Aorta (tissue), 5 donors: ENCODE measurements at regions not wholly inside any gene's neighbourhood (a gene's known extent, or its start where the extent isn't known, plus 50 kb on each side); places are given as distances from the start of the nearest gene placed in this dataset.

Source experiments
- ATAC-seq: fragments of 200-7000 bp; cut with Tn5 transposase; one replicate; pipeline ENCODE4 v1.9.1; 2022; ENCODE audit warnings: moderate library complexity; ENCODE audit not compliant: low FRiP score
- DNase-seq, 2 donors: peaks; one replicate each; pipeline ENCODE4 v3.0.0-alpha.2; 2020
- H3K27ac ChIP-seq, 2 donors: one replicate each; pipeline ENCODE4 v1.5.1; 2013; ENCODE audit warnings: low read length in 2 of 2, mild to moderate bottlenecking in 2 of 2, moderate library complexity in 2 of 2, control low read depth in 1 of 2, inconsistent platforms in 1 of 2, low read depth in 1 of 2
- H3K27me3 ChIP-seq, 2 donors: one replicate each; pipeline ENCODE4 v1.6.1; 2013; ENCODE audit warnings: control low read depth in 1 of 2, low read length in 1 of 2, mild to moderate bottlenecking in 1 of 2, moderate library complexity in 1 of 2; ENCODE audit not compliant: insufficient read depth in 2 of 2, control insufficient read depth in 1 of 2
- H3K36me3 ChIP-seq, 2 donors: one replicate each; pipeline ENCODE4 v1.6.1; 2013; ENCODE audit warnings: control low read depth in 1 of 2, low read length in 1 of 2, mild to moderate bottlenecking in 1 of 2; ENCODE audit not compliant: insufficient read depth in 2 of 2, control insufficient read depth in 1 of 2
- H3K4me1 ChIP-seq, 2 donors: one replicate each; pipeline ENCODE4 v1.6.1; 2013; ENCODE audit warnings: low read length in 2 of 2, control low read depth in 1 of 2, mild to moderate bottlenecking in 1 of 2, moderate library complexity in 1 of 2; ENCODE audit not compliant: insufficient read depth in 2 of 2, control insufficient read depth in 1 of 2
- H3K4me3 ChIP-seq, 2 donors: one replicate each; pipeline ENCODE4 v1.5.1; 2013; ENCODE audit warnings: low read length in 2 of 2, control low read depth in 1 of 2, mild to moderate bottlenecking in 1 of 2
- H3K9me3 ChIP-seq: one replicate; pipeline ENCODE4 v1.6.1; 2013; ENCODE audit warnings: mild to moderate bottlenecking, low read length; ENCODE audit not compliant: control insufficient read depth
- WGBS, 2 donors: extraction: QIAGEN DNeasy Blood & Tissue Kit; methylation state at CpG; one replicate each; pipeline ENCODE4 v1.1.7; 2013; 5-methylcytosine and 5-hydroxymethylcytosine counted together
- intact Hi-C, 2 donors: fragments of 100-400 bp; cut with DNase I; formaldehyde crosslinking; loops; one replicate each; pipeline versions ENCODE4 v1.14.2 to v1.15.0; 2022
- donor health status: healthy with polysubstance abuse.
- donor health status: Bipolar disorder and iron deficiency.
- donor health status: DM: no; HTN: no; CAD: no.
- donor health status: DM: no; HTN: no; CAD: no.
- donor health status: DM: yes; HTN: yes; CAD: no.

DNA sequence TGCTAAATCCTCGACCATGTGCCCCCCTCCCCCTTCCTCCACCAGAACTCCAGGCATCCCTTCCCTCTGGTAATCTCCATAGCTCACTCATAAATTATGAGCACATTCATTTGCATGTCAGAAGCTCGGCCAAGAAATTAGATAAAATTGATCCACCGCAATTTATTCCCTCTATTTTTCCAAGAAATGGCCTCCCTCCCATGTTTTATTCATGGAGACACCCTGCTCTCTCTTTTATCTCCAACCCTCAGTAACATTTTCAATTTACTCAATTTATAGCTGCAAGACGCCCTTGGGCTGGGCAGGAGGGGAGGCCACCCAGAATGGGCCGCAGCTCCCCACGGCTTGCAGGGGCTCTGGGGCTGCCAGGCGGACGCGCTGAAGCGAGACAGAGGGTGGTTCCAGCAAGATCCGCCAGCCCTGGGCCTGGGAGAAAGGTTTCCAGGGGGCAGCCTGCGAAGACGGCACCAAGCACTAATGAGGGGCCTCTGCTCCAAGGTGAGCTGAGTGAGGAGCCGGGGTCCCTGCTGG is 54.7 kb upstream of the ZNF423 start:
- DNase-seq (peak in 1 of 2 donors; percentile 64), ATAC-seq (no peak)
- Histone ChIP-seq H3K27ac (no peak overlapping the region), H3K9me3 (peaks cover 2% of the 10 kb centered on the region), H3K4me1 (no peaks in the 10 kb centered on the region), H3K4me3 (no peak overlapping the region), H3K27me3 (no peaks in the 10 kb centered on the region), H3K36me3 (no peaks in the 10 kb centered on the region)
- 82 to 89% methylated on average over 12 to 14 of the region's 14 CpGs for WGBS, 2 donors
- intact Hi-C loops, result no loop called here

DNA sequence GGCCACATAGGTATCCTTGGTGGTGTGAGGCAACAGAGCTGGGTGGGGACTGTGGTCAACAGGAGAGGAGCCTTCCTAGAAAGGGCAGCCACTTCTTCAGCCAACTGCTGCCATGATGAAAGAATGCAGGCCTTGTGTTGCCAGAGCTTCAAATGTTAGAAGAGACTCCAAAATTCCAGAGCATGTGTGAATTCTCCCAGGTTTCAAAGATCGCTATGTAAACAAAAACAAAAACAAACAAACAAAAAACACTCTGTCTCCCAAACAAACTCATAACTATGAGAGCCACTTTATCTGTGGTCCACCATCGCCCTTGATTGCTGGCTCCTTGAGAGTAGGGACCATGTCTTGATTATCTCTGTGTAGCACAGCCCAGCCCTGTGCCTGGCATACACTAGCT is 55.5 kb upstream of the ZNF423 start:
- no peak overlapping the region for H3K27ac ChIP-seq

DNA sequence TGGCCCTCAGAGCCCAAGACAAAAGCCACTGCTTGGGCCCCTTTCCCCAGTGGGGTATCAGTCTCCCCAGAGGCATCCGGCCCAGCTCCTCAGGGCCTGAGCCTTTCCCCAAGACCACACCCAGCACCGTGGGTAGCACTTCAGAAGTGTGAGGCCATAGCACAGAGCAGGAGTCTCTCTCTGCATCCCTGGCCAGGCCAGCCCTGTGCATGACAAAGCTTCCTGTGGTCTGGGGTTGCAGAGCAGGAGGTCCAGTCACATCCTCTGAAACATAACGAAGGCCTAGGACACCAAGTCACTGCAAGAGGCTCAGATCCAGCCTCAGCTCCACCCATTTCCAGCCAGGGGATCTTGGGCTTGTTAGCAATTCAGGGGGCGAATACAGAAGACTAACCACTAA is 56.8 kb upstream of the ZNF423 start:
- intact Hi-C loops, result no loop called here
- Histone ChIP-seq H3K36me3 (no peaks in the 10 kb centered on the region), H3K27ac (no peak overlapping the region), H3K4me1 (no peaks in the 10 kb centered on the region), H3K9me3 (peaks cover 2% of the 10 kb centered on the region), H3K4me3 (no peak overlapping the region), H3K27me3 (no peaks in the 10 kb centered on the region)
- ATAC-seq (no peak), DNase-seq (no peak)
- WGBS, 2 donors, result 89 to 90% methylated on average over 4 of the region's 4 CpGs

More for the DNA sequence above, 55.5 kb upstream of the ZNF423 start:
- no peaks in the 10 kb centered on the region for H3K27me3 ChIP-seq
- H3K36me3 ChIP-seq, result no peaks in the 10 kb centered on the region
- H3K4me1 ChIP-seq, result no peaks in the 10 kb centered on the region
- no peak for DNase-seq
- intact Hi-C loops, result no loop called here
- 92 to 95% methylated on average over 2 of the region's 2 CpGs for WGBS, 2 donors
- no peak for ATAC-seq
- no peak overlapping the region for H3K4me3 ChIP-seq
- peaks cover 2% of the 10 kb centered on the region for H3K9me3 ChIP-seq

DNA sequence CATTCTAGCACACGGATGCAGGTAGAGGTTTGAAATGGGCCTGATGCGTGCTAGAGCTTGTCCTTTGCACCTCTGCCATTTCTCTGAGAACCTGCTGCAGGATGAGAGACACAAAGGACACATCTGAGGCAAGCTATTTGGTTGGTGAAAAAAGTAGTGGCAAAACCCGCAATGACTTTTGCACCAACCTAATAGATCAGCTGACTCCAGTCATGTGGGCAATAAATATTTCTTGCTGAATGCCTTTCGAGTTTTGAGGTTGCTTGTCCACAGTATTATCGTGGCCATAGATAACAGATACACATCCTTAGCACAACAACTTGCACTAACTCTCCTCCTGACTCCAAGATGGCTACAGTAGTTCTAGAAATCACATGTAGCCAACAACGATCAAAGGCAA is 57.8 kb upstream of the ZNF423 start:
- DNase-seq (no peak), ATAC-seq (no peak)
- no peaks in the 10 kb centered on the region for H3K4me1 ChIP-seq
- 87% methylated on average over 6 of the region's 6 CpGs for WGBS, 2 donors
- peaks cover 2% of the 10 kb centered on the region for H3K9me3 ChIP-seq
- H3K27me3 ChIP-seq, result no peaks in the 10 kb centered on the region
- no peaks in the 10 kb centered on the region for H3K36me3 ChIP-seq
- intact Hi-C loops, result no loop called here
- no peak overlapping the region for H3K4me3 ChIP-seq
- H3K27ac ChIP-seq, result no peak overlapping the region

DNA sequence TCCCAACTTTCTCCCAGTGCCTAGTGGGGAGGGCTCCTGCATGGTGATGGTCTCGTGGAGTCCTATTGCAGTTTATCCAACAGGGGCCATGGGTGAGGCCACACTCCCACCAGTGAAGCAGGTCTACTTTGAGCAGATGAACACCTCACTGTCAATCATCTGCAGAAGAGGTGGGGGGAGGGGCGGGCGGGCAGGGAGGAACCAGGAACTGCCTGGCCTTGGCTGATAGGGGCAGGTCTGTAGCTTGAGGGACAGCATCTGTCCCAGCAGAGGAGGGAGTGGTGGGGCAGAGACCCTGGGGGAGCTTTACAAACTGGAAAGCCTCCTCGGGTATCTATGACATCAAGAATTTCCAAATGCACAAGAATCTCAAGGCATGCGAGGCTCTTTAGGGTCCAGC is 58.7 kb upstream of the ZNF423 start:
- peaks cover 2% of the 10 kb centered on the region for H3K9me3 ChIP-seq
- H3K4me3 ChIP-seq, result no peak overlapping the region
- H3K36me3 ChIP-seq, result no peaks in the 10 kb centered on the region
- intact Hi-C loops, result no loop called here
- no peaks in the 10 kb centered on the region for H3K4me1 ChIP-seq
- H3K27ac ChIP-seq, result no peak overlapping the region
- DNase-seq, result no peak
- H3K27me3 ChIP-seq, result no peaks in the 10 kb centered on the region
- 78 to 83% methylated on average over 5 of the region's 5 CpGs for WGBS, 2 donors
- ATAC-seq, result no peak

DNA sequence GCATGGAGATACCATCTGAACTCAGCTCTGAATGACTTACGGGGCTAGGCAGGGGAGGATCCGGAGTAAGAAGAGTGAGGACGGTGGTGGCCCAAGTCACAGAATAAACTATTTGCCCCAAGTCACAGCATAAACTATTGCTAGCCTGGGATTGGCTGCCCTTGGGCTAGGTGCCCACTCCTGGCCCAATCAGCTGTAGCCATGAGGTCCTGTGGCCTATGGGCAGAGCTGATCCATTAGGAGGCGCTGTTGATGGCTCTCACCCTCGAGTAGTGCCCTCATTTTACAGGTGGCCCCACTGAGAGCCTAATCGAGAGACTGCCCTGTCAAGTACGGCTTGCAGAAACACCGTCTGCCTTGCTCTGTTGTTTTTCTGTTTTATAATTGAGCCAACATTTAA is 62.3 kb upstream of the ZNF423 start:
- DNase-seq, result no peak
- 89 to 93% methylated on average over 8 of the region's 8 CpGs for WGBS, 2 donors
- H3K4me3 ChIP-seq, result no peak overlapping the region
- ATAC-seq, result no peak
- H3K4me1 ChIP-seq, result no peaks in the 10 kb centered on the region
- no peaks in the 10 kb centered on the region for H3K36me3 ChIP-seq
- no peaks in the 10 kb centered on the region for H3K27me3 ChIP-seq
- intact Hi-C loops, result no loop called here
- H3K27ac ChIP-seq, result no peak overlapping the region
- H3K9me3 ChIP-seq, result no peaks in the 10 kb centered on the region

DNA sequence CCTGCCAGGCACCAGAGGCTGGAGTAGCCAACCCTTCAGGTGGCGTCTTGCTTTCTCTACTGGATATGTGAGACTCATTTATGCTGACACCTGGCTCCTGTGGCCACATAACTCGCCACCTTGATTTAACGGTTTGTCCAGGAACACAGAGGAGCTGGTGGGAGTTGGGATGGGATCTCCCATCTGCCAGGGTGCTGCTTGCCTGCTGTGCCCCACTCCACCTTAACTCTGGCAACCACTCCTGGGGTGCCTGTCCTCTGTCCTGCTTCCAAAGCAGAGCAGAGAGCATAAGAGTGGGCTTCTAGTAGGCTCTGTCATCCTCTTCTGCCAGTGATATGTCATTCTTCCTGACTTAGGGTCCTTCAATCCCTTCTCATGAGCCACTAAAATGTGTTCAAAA is 63.4 kb upstream of the ZNF423 start:
- ATAC-seq, result no peak
- Histone ChIP-seq H3K9me3 (no peaks in the 10 kb centered on the region), H3K36me3 (no peaks in the 10 kb centered on the region), H3K4me3 (no peak overlapping the region), H3K4me1 (no peaks in the 10 kb centered on the region), H3K27ac (no peak overlapping the region), H3K27me3 (no peaks in the 10 kb centered on the region)
- WGBS, 2 donors, result 91 to 98% methylated on average over 3 of the region's 3 CpGs
- DNase-seq, result peak in 1 of 2 donors; percentile 37
- intact Hi-C loops, result no loop called here

DNA sequence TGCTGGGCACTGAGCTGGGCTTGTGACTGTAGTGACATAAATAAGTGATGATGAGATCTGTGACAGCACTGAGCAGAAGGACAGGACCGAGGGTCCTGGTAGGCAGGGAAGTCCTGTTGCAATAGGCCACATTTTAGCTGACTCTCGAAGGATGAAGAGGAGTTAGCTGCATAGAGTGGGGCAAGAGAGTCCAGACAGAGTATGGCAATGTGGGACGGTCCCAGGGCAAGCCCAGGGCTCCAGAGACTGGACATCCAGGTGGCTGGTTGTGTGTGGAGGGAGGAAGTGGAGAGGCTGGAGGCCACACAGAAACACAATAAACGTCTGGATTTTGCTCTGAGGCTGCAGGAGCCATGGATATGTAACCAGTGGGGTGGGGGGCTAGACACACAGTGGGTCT is 64.5 kb upstream of the ZNF423 start:
- Histone ChIP-seq H3K36me3 (no peaks in the 10 kb centered on the region), H3K27ac (no peak overlapping the region), H3K4me1 (no peaks in the 10 kb centered on the region), H3K4me3 (no peak overlapping the region), H3K27me3 (no peaks in the 10 kb centered on the region), H3K9me3 (no peaks in the 10 kb centered on the region)
- peak in 1 of 2 donors; percentile 34 for DNase-seq
- intact Hi-C loops, result no loop called here
- WGBS, 2 donors, result 85 to 90% methylated on average over 4 of the region's 4 CpGs
- ATAC-seq, result no peak

DNA sequence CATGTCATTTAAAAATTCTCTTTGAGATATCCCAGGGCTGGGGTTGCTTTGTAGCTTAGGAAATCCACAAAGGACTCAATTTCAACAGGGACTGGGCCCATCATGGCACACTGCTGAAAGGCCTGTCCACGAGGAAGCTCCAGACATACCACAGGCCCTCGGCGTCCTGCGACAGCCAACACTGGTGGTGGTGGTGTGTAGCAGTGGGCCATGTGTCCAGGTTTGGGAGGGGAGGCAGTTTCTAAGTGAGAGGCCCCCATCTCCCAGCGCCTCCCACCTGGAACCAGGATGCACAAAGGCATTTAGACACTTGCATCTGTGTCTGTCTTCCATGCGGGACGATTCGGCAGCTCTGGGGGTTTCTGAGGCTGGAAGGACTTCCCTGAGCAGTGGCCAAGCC is 65.2 kb upstream of the ZNF423 start:
- no peaks in the 10 kb centered on the region for H3K4me1 ChIP-seq
- WGBS, 2 donors, result 89 to 93% methylated on average over 8 of the region's 8 CpGs
- no peaks in the 10 kb centered on the region for H3K36me3 ChIP-seq
- H3K27me3 ChIP-seq, result no peaks in the 10 kb centered on the region
- H3K4me3 ChIP-seq, result no peak overlapping the region
- no peak overlapping the region for H3K27ac ChIP-seq
- DNase-seq, result peak in 1 of 2 donors; percentile 40
- no peaks in the 10 kb centered on the region for H3K9me3 ChIP-seq
- intact Hi-C loops, result no loop called here
- no peak for ATAC-seq
